M059J (cell line): ENCODE measurements at regions not wholly inside any gene's neighbourhood (a gene's known extent, or its start where the extent isn't known, plus 50 kb on each side); places are given as distances from the start of the nearest gene placed in this dataset.

Experiments used
- DNase-seq: peaks from one replicate; pipeline ENCODE4 v3.0.0-alpha.2; 2012; ENCODE audit warnings: low read depth

DNA sequence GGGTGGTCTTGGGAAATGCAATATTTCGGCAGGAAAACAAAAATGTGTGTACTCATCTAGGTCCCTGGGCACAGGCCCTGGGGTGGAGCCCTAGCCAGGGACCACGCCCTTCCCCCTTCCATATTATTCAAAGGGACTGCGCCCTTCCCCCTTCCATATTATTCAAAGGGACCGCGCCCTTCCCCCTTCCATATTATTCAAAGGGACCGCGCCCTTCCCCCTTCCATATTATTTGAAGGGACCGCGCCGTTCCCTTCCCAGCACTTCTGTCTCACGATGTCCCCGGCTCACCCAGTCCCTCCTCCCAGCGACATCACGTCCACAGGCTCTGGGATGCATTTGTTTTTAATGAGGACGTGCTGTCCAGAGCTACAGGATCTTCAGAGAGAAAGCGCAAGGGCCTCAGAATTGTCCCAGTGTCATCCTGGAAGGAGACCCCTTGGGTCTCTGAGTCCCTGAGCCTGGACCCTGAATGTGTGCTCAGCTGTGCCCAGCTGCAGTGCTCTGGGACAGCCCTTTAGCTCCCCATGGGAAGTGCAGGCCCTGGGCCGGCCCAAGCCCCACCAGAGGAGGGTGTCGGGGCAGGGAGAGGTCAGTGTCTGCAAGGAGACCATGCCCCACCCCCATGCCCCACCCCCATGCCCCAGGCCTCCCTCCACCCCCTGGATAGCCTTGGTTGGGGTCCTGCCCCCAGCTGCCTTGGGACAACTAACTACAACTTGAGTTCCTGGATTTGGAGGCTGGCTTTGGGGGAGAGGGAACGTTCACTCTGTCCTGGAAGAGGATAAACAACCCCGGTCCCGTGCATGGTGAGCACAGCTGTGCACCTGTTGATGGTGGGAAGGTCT is 810.0 kb downstream of the BRD1 start:
- DNase-seq = no peak

DNA sequence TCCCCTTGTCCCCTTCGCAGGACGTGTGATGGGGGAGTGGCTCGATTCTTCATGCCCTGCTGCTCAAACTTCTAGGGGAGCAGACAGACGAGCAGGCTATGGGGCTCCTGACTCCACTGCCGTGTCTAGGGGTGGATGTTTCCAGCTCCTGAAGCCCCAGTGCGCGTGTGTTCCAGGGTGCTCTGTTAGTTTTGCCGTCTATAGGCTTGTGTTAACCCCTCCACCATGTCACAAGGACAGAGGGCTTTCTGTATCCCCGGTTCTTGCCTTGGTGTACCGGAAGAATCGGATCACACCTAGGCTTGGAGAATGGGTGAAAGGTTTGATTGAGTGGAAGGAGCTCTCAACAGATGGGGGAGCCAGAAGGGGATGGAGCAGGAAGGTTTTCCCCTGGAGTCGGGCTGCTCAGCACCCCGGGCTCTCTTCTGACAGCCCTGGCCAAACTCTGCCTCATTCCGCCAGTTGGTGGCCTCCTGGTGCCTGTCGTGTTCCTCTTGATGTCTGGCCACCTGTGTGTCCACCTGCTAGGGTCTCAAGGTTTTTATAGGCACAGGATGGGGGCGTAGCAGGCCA is 810.7 kb downstream of the BRD1 start:
- no peak for DNase-seq

DNA sequence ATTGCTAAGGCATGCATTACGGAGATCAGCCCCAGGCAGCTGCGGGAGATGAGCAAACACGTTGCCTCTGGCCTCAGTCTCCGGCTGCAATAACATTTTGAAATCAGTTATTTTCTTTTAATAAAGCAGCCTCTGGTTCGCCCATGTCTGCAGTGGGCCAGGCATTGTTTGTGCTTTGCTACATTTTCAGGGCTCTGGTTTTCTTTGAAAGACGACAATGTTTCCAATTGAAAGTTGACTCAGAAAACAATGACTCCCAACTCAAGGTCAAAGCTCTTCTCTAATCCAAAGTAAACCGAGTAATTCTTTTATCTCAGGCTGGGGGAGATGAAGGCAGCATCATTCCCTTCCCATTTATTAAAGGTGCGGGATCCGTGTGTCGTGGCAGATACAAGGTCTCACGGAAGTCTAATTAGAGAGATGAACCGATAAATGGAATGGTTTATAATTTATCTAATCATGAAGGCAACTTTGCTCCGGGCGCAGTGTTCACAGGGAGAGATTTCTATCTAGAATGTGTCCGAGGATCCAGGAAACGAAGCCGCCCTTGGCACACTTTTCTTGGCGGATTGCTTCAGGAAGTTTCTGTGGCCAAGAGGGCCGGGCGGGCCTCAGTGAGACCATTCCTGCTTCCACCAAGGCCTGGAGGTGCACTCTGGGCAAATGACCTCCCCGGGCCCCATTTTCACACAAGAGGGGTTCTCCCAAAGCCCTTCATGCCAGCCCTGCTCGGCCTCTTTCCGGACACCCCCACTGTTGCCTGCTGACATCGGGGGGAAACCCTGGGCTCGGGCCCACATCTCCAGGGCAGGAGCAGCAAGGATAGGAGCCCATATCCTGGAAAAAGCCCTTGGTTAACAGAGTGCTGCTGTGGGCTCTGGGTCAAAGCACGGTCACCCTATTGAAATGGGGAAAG is 811.4 kb downstream of the BRD1 start:
- no peak for DNase-seq

DNA sequence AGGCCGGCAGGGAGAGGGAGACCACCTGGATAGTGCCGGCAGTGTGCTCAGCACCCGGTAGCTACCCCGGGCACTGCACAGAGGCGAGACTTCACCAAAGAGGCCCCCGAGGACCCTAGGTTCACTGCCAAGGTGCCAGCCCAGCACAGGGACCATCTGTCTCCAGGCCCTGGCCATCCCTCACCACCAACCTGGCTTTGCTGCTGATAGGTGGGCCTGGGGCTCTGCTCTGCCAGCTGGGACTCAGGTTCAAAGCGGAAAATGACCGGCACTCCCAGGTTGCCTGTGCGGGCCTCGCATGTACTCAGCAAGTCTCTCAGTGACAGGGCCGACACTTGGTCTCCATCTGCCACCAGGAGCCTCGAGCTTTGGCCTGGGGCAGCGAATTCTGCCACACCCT is 812.2 kb downstream of the BRD1 start:
- no peak for DNase-seq

DNA sequence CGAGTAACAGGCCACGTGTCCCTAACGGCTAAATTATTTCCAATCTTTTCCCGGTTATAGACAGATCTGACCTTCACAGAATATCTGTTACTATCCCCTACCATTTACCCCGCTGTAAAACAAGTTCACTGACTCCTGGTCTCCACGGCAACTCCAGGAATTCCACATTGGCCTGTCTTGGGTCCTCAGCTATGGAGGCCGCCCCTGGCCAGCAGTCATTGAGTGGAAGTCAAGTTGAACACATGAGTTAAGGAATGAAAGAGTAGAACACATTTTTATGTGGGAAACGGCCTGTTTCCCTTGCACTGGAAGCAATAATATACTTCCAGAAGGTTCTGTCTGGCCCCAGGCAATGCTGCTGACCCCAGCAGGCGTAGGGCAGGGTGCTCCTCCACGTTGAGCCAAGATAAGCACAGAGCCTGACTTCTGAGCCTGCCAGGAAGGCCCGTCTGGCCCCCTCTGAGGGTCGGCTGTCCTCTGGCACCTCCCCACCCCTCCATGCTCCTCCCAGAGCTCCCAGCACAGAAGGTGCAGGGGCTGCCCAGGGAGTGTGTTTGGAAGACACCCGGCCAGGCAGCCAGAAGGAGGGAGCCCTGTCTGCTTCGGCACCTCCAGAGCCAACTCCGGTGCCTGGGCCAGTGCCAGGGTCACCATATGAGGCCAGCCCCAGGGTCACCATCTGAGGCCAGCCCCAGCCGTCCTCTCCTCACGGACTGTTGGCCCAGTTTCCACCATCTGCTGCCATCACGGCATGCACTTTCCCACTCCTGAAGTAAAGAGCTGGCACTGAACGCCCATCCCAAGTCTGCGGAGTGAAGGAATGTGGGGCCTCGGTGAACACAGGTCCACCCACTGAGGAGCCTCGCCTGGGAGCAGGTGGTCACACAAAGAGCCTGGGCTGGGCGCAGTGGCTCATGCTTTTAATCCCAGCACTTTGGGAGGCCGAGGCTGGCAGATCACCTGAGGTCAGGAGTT is 813.2 kb downstream of the BRD1 start:
- DNase-seq = no peak

DNA sequence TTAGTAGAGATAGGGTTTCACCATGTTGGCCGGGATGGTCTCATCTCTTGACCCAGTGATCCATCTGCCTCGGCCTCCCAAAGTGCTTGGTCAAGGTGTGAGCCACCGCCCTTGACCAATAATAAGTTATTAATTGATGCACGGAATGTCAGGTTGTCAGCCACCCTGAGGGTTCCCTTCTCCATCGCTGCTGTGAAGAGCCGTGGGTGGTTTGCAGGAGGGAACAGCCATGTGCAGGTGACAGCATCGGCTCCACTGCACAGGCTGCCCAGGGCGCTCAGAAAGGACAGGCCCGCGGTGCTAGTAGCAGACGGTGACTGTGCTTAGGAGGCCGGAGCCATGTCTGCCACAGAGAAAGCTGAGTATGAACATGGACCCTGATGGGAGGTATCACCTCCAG is 814.0 kb downstream of the BRD1 start:
- DNase-seq = no peak

DNA sequence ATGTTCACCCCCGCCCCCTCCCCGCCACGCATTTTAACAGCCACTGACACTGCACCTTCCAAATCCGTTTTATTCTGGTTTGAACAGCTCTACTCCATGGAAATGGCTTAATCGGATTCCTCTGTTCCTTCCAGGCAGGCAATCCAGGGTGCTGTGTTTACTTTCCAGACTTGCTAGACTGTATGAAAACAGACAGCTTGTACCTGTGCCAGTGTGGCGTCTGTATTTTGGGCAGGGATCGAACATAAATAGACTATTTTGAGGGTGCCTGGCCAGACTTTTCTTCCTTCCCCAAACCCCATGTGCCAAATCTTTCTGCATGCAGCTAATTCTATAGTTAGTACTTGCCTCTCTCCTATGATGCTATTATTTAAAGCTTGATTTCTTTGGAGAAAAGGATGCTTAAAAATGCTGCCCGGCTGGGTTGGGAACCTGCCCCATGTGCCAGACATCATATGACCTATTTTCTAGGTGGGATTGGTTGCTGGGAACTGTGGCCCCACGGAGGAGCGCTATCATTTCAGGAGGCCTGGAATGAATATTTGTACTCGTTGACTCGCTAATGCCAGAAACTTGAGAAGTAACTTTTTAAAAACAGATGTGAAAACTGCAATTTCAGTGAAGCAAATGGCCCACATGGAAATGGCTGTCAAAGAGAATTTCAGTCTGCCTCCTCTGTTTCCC is 814.8 kb downstream of the BRD1 start:
- no peak for DNase-seq

DNA sequence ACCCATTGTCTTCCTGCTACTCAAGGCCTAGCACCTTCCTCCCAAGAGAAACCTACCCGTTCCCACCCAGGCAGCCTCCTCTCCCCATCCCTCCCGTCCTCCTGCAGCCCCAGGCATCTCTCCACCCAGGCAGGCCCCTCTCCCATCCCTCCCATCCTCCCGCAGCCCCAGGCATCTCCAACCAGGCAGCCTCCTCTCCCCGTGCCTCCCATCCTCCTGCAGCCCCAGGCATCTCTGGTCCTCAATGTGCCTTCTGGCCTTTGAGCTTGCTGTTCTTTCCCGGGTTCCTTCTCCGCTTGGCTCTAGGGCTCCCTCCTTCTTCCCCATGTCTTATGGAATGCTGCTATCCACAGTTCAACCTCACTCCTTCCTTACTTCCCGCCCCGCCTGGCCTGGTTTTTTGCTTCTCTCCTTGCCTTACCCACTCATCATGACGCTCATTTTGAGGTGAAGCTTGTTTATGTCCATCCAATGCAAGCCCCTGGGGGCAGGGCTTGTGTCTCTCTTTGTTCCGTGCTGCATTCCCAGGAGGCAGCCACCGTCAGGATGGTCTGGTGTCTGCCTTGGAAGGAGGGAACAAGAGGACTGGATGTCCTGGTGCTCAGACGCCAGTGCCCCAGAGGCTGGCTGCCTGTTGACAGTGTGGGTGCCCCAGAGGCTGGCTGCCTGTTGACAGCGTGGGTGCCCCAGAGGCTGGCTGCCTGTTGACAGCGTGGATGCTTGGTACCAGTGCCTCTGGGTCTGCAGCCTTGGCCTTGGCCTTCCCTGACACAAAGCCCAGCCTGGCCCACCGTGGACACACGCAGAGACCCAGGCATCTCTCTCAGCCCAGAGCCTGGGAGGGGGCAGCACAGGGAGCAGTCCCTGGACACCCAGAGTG is 815.7 kb downstream of the BRD1 start:
- DNase-seq = no peak

DNA sequence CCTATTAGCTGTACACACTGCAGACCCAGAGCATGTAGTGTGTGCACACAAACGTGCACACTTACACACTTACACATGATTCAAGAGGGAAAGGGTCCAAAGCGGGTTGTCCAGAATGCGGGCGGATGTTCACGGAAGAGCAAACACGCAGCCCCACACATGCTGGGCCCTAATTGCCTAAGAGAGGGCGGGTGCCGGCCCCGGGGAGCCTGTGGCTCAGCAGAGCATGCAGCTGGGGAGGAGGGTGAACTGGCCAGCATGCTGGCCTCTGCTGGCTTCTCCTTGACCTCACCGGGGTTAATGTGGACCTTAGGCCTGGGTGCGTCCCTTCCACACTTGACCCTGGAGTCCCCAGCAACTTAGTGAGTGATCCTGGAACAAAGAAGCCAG is 816.3 kb downstream of the BRD1 start:
- DNase-seq = no peak

DNA sequence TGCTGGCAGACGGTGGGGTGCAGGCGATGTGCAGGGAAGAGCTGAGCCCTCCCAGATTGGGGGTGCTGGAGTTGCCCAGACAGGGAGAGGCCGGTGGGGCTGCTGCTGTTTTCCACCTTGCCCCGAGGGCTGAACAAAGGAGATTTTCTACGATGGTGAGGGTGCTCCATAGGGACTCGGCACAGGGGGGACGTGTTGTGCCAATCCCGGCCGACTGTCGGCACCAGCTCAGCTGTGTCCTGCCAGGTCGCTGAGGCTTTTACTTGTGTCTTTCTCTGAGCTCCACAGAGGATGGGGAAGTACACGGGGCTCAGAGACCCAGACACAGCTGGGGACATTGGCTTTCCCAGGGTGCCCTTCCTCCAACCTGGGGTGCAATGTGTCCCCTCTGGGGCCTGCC is 816.8 kb downstream of the BRD1 start:
- DNase-seq = no peak

DNA sequence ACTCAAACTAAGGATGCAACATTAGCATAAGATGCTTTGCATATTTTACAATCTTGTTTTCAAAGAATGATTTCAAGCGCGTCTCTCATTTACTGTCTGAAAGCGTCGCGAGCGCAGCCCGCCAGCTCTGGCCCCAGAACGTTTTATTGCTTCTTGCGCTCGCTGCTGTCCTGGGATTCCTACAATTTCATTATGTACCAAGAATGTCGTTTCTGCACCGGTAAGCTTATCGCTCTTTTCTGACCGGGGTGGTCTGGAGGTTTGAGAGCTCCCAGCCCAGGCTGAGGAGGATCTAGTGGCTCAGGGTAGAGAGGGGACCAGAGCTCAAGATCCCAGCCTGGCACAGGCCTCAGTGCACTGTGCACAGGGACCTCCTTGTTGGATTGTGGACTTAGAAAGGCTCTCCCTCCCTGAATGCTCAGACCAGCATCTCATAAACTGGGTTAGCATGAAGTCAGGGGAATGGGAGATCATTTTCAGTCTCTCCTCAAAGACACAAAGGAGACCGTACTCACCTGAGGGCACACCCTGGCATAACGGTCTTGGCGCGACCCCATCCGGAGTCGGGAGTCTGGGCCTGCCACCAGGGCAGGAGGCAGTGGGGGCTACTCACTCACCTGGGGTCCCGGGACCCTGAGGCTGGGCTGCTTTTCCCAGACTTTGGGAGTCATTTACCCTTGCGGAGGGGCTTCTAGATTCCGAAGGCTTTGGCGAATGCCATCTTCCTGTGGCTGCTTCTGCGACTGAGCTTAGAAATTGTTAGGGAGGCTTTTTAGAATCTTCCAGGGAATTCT is 817.4 kb downstream of the BRD1 start:
- no peak for DNase-seq

DNA sequence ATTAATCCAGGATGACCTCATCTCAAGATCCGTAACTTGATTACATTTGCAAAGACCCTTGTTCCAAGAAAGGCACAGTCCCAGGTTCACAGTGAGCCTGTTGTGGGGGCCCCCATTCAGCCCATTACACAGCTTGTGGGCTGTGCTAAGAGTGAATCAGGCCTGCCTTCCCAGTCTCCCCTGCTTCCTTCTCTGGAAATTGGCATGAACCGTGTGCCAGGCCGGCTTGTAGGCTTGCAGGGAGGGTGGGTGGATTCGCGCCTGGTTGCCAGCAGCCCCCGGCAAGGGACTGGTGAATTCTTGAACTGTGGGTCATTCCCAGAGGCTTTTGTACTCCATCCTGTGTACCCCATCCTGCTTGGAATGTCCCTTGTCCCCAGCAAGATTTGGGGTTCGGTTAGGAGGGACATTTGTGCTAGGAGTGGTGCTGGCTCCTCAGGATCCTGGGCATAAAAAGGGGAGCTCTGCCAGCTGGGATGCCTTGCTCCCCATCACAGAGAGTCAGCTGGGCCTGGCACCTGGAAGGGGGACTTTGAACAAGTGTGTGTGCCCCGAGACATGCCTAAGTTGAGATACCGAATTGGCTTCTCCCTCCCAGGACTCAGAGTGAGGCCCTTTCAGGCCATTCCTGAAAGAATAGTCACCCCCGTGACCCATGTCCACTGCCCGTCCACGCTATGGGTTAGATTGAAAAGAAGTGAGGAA is 818.2 kb downstream of the BRD1 start:
- no peak for DNase-seq

DNA sequence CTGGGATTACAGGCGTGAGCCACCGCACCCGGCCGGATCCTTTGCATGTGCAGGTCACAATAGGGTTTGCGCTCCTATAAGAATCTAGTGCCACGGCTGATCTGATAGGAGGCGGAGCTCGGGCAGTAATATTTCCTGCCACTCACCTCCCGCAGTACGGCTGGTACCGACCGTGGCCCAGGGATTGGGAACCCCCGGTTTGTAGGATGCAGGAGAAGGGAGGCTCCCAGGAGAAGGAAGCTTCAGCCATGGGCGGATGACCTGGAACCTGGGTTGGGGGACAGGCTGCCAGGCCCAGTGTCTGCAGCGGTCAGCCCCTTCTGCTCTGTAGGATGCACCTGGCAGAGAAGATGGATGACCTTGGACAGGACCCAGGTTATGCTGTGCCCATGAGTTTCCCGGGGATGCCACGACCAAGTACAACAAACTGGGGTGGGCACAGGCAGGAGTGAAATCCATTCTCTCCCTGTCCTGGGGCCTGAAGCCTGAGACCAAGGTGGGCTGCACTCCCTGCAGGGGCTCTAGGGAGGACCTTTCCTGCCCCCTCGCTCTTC is 818.9 kb downstream of the BRD1 start:
- DNase-seq = no peak

DNA sequence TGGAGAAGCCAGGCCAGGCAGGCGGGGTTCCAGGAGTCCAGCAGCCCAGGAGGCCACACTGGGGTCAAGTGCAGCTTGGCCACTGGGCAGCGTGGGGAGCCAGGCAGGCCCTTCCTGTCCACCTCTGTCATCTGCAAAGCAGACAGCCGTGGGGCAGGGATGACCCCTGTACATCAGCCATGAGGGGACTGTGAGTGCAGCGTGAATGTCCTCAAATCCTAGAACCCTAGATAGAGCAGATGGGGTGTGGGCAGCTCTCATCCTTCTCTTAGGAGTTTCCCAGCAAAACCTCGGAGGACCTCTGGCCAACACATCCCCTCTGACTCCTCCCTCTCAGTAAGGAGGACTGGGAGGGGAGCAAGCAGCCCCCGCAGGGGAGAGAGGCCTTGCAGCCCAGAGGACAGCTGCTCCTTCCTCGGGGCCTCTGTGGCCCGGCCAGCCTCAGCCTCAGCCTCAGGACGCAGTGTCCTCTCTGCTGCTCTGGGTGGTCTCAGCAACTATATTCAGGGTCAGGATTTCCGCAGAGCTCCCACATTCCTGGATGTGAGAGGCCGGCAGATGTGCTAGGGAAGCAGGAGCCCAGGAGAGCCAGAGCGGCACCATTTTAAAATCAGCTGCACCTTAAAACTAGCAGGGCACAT is 820.5 kb downstream of the BRD1 start:
- no peak for DNase-seq

DNA sequence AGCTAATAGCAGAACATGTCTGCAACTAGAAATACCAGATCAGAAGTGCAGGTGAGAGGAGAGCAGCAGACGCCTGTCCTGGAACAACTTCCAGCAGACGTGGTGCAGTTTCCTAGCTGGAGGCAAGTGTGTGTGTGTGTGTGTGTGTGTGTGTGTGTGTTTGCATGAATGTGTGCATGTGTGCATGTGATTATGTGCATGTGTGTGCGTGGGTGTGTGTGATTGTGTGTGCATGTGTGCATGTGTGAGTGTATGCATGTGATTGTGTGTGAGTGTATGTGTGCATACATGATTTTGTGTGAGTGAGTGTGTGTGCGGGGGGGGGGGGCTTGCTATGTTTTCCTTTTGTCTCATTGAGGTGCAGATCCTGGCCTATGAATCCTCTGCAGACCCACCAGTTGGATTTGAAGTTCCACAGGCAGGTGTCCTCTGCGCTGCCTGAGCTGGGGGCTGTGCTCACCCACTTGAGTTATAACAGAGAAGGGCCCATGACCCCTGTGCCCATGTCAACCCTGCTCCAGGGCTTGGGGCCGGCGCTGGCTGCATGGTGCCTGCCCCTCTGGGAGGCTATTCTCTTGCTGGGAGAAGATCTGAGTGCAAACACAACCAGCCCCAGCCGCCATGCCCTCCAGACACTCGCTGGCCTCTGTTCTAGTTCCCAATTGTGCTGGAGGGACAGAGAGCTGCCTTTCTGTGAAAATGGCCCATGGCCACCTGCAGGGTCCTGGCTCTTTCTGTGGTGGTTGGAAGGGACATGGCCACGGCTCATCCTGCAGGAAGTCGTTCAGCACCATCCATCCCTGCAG is 821.3 kb downstream of the BRD1 start:
- no peak for DNase-seq

DNA sequence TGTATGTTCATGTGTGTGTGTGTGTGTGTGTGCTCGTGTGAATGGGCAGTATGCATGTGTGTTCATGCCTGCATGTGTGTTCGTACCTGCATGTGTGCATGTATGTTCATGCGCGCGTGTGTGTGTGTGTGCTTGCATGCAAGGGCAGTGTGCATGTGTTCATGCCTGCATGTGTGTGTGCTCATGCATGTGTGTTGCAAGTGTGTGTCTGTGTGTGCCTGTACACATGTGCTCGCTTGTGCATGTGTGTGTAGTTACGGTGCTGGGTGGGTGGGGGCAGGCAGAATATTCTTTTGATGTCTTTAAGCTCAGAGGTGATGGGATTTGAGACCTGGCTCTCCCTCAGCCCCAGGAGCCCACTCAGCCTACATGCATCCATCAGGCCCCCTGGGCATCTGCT is 822.1 kb downstream of the BRD1 start:
- DNase-seq = no peak
